Heart left ventricle (tissue), 16 donors: ENCODE measurements at regions not wholly inside any gene's neighbourhood (a gene's known extent, or its start where the extent isn't known, plus 50 kb on each side); places are given as distances from the start of the nearest gene placed in this dataset.
A peak's percentile ranks its signal among the peaks of the same experiment; 100 is the strongest.
"Not testable (repeated sequence)": the region's sequence is repeated elsewhere in the genome, so short reads cannot be mapped to it uniquely, and the experiment has no call there.

ENCODE experiments used
- ATAC-seq, 4 donors: fragments of 200-7000 bp; cut with Tn5 transposase; one replicate each; pipeline ENCODE4 v1.9.1; 2020 to 2022; ENCODE audit warnings: moderate library complexity in 4 of 4, mild to moderate bottlenecking in 3 of 4, moderate number of reproducible peaks in 1 of 4
- DNase-seq, 5 donors: peaks; one replicate each; pipeline ENCODE4 v3.0.0-alpha.2; 2020
- H3K27ac ChIP-seq, 12 donors: fragments of 200-600 bp; sonication (generic) in 4 of 12; one replicate each; pipeline versions ENCODE4 v1.5.0 to v1.8.0; 2016 to 2022; ENCODE audit warnings: mild to moderate bottlenecking in 2 of 12
- H3K27me3 ChIP-seq, 9 donors: fragments of 200-600 bp; sonication (generic) in 2 of 9; one replicate each; pipeline versions ENCODE4 v1.5.1 to v1.8.0; 2016 to 2022; ENCODE audit warnings: mild to moderate bottlenecking in 3 of 9
- H3K36me3 ChIP-seq, 9 donors: fragments of 200-600 bp; sonication (generic) in 2 of 9; one replicate each; pipeline versions ENCODE4 v1.5.0 to v1.8.0; 2018 to 2022; ENCODE audit warnings: mild to moderate bottlenecking in 2 of 9
- H3K4me1 ChIP-seq, 12 donors: fragments of 200-600 bp; sonication (generic) in 4 of 12; one replicate each; pipeline versions ENCODE4 v1.5.0 to v1.8.0; 2016 to 2022; ENCODE audit warnings: mild to moderate bottlenecking in 3 of 12
- H3K4me3 ChIP-seq, 12 donors: fragments of 200-600 bp; sonication (generic) in 4 of 12; one replicate each; pipeline versions ENCODE4 v1.5.0 to v1.8.0; 2017 to 2022; ENCODE audit warnings: mild to moderate bottlenecking in 9 of 12, moderate library complexity in 4 of 12
- H3K9me3 ChIP-seq, 12 donors: fragments of 200-600 bp; sonication (generic) in 4 of 12; one replicate each; pipeline versions ENCODE4 v1.5.0 to v1.8.0; 2016 to 2022; ENCODE audit warnings: mild to moderate bottlenecking in 1 of 12
- POLR2A ChIP-seq, 2 donors: fragments of 450-650 bp; IDR thresholded peaks; one replicate each; pipeline ENCODE4 v1.6.1; 2017; ENCODE audit warnings: antibody characterized with exemption in 2 of 2, mild to moderate bottlenecking in 2 of 2, moderate library complexity in 2 of 2
- WGBS, 4 donors: extraction: QIAGEN DNeasy Blood & Tissue Kit in 2 of 4; methylation state at CpG; one replicate each; pipeline versions ENCODE4 v1.1.5 to v1.1.7; 2013 to 2018; 5-methylcytosine and 5-hydroxymethylcytosine counted together
- intact Hi-C, 10 donors: fragments of 100-400 bp; cut with DNase I; formaldehyde crosslinking; loops; one replicate each; pipeline versions ENCODE4 v1.11.1 to v1.14.2; 2022
- TF ChIP-seq, protein P1 (sequence below), 12 donors: fragments of 200-600 bp; sonication (generic) in 4 of 12; IDR thresholded peaks; one replicate each; pipeline versions ENCODE4 v1.5.0 to v1.8.0; 2018 to 2022; ENCODE audit warnings: antibody characterized with exemption in 12 of 12, mild to moderate bottlenecking in 5 of 12
- donor health status: ischemic (EF 13 %, LVEDD 7.1; RV severe dilation, severe dysfunction).
- donor health status: healthy with polysubstance abuse.
- donor health status: DM: no; HTN: yes; CAD: no.
- donor health status: DM: no; HTN: no; CAD: no.
- donor health status: ischemic (EF 25% LVEDD 6.9; RV normal size, moderate dysfunction).
- donor health status: ischemic (EF 25% LVEDD 5.7; RV mildly dilated, moderate dysfunction).
- donor health status: healthy.
- donor health status: DM: yes; HTN: yes; CAD: no.
- donor health status: ischemic (EF 35%, LVEDD 5.7; RV mildly dilated, moderate dysfunction).
- donor health status: nonischemic (EF 11% LVEDD 7.7; RV severe dilation, severe dysfunction).
- donor health status: DM: yes; HTN: yes; CAD: no.
- donor health status: PGD.
- donor health status: ischemic (EF 29% LVEDD 5.4; RV normal size, mild dysfunction).
- donor health status: nonischemic (EF 23%, LVEDD 6.1; RV moderate dilation, normal function).

DNA sequence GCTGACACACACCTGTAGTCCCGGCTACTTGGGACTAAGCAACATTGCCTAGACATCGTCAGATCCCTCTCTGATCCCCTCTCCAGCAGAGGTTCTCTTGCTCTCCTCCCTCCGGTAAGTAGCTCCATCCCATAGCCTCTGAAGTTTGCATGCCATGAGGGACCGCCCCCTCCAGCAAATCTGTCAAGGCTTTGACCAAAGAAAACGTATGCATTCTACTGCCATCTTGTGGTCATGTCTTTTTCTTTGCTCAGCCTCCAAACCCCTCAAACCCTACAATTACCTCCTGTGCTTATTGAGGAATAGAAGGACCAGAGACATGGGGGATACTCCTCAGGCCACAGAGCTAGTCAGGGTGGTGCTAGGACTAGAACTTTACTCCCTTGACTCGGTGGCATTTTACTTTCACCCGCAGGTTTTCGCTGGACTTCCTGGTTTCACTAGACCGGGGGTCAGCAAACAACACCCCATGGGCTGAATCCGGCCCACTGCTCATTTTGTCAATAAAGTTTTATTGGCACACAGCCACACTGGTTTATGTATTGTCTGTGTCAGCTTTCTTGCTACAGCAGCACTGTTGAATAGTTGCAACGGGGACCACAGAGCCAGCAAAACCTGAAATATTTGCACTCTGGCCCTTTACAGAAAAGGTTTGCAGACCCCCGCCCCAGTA is 202.6 kb upstream of the FOXK1 start:
- intact Hi-C loops: loop anchor here in 1 of 10 donors (10.0 kb wide), 1 partner anchor 555 kb away; no protein-coding TSS in a partner anchor

DNA sequence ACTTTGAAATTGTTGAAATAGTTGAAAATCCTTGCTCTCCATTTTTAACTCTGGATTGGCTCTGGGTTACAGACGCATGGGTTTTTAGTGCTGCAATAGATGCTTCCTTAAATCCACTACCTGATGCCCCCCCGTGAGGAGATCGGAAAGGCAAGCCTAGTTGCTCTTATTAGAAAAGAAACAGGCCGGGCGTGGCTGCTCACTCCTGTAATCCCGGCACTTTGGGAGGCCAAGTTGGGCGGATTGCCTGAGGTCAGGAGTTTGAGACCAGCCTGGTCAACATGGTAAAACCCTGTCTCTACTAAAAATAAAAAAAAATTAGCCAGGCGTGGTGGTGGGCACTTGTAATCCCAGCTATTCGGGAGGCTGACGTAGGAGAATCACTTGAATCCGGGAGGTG is 202.0 kb upstream of the FOXK1 start:
- H3K4me1 ChIP-seq, DNase-seq, ATAC-seq, H3K36me3 ChIP-seq, H3K27ac ChIP-seq, H3K27me3 ChIP-seq, H3K4me3 ChIP-seq: not testable (repeated sequence)
- 92 to 93% (median 93%) methylated on average over 11 of the region's 11 CpGs for WGBS, 4 donors
- H3K9me3 ChIP-seq: peaks cover 0 to 12% (median 2%) of the 10 kb centered on the region in 12 donors
- intact Hi-C loops: loop anchor here in 1 of 10 donors (10.0 kb wide), 1 partner anchor 555 kb away; no protein-coding TSS in a partner anchor

More for the DNA sequence above, 202.6 kb upstream of the FOXK1 start:
- H3K36me3 ChIP-seq: no peaks in the 10 kb centered on the region
- ATAC-seq: peak in 2 of 4 donors; percentile 49 to 55
- no peaks in the 10 kb centered on the region for H3K27me3 ChIP-seq
- DNase-seq: no peak
- H3K27ac ChIP-seq: no peak overlapping the region
- TF ChIP-seq, protein P1, sequence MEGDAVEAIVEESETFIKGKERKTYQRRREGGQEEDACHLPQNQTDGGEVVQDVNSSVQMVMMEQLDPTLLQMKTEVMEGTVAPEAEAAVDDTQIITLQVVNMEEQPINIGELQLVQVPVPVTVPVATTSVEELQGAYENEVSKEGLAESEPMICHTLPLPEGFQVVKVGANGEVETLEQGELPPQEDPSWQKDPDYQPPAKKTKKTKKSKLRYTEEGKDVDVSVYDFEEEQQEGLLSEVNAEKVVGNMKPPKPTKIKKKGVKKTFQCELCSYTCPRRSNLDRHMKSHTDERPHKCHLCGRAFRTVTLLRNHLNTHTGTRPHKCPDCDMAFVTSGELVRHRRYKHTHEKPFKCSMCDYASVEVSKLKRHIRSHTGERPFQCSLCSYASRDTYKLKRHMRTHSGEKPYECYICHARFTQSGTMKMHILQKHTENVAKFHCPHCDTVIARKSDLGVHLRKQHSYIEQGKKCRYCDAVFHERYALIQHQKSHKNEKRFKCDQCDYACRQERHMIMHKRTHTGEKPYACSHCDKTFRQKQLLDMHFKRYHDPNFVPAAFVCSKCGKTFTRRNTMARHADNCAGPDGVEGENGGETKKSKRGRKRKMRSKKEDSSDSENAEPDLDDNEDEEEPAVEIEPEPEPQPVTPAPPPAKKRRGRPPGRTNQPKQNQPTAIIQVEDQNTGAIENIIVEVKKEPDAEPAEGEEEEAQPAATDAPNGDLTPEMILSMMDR (IDR thresholded peaks at IDR 0.05): peak in 10 of 12 donors; percentile 20 to 44 (median 30)
- TF ChIP-seq POLR2A (IDR thresholded peaks at IDR 0.05): no peak
- H3K9me3 ChIP-seq: peaks cover 0 to 12% (median 2%) of the 10 kb centered on the region in 12 donors
- H3K4me1 ChIP-seq: no peaks in the 10 kb centered on the region
- 48 to 59% (median 53%) methylated on average over 12 of the region's 12 CpGs for WGBS, 4 donors
- no peak overlapping the region for H3K4me3 ChIP-seq

GRCh38 chr7:4483851-4484250 is 198.2 kb upstream of the FOXK1 start:
- Histone ChIP-seq H3K4me3 (no peak overlapping the region), H3K4me1 (no peaks in the 10 kb centered on the region), H3K36me3 (no peaks in the 10 kb centered on the region), H3K27ac (no peak overlapping the region), H3K9me3 (peaks cover 0 to 12% (median 2%) of the 10 kb centered on the region in 12 donors), H3K27me3 (peaks cover 0 to 3% (median 0%) of the 10 kb centered on the region in 9 donors)
- no peak for TF ChIP-seq POLR2A (IDR thresholded peaks at IDR 0.05)
- TF ChIP-seq, protein P1 (IDR thresholded peaks at IDR 0.05): no peak
- WGBS, 4 donors: 86 to 90% (median 87%) methylated on average over 1 of the region's 1 CpG
- intact Hi-C loops: loop anchor here in 1 of 10 donors (10.0 kb wide), 1 partner anchor 559 kb away; no protein-coding TSS in a partner anchor
- no peak for ATAC-seq
- DNase-seq: no peak

DNA sequence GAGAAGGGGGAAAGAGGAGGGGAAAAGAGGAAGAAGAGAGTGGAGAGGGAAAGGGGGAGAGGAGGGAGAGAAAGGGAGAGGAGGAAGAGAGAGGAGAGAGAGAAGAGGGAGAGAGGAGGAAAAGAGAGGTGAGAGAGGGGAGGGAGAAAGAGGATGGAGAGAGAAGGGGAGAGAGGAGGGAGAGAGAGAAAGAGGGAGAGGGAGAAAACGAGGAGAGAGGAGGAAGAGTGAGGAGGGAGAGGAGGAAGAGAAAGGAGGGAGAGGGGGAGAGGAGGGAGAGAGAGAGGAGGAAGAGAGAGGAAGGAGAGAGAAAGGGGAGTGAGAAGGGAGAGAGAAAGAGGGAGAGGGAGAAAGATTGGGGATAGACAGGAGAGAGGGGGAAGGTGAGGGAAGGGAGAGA is 197.6 kb upstream of the FOXK1 start:
- Histone ChIP-seq H3K36me3 (no peaks in the 10 kb centered on the region), H3K4me1 (no peaks in the 10 kb centered on the region), H3K4me3 (no peak overlapping the region), H3K27me3 (peaks cover 0 to 3% (median 0%) of the 10 kb centered on the region in 9 donors), H3K27ac (no peak overlapping the region), H3K9me3 (peaks cover 0 to 12% (median 2%) of the 10 kb centered on the region in 12 donors)
- TF ChIP-seq, protein P1 (IDR thresholded peaks at IDR 0.05): no peak
- no peak for TF ChIP-seq POLR2A (IDR thresholded peaks at IDR 0.05)
- intact Hi-C loops: loop anchor here in 1 of 10 donors (10.0 kb wide), 1 partner anchor 560 kb away; no protein-coding TSS in a partner anchor
- no peak for ATAC-seq
- no peak for DNase-seq
- WGBS, 4 donors: 14 to 19% (median 15%) methylated on average over 1 of the region's 1 CpG
